ENCODE measurements at regions not wholly inside any gene's neighbourhood (a gene's known extent, or its start where the extent isn't known, plus 50 kb on each side); places are given as distances from the start of the nearest gene placed in this dataset.
"Not testable (repeated sequence)": the region's sequence is repeated elsewhere in the genome, so short reads cannot be mapped to it uniquely, and the experiment has no call there.

- Histone ChIP-seq H3K4me1 (ENCODE audit: control insufficient read depth, insufficient read depth, low read length) (no peaks in the 10 kb centered on the region), H3K4me3 (ENCODE audit: low read length) (no peak overlapping the region), H3K27me3 (ENCODE audit: control insufficient read depth, insufficient read depth) (no peaks in the 10 kb centered on the region), H3K27ac (ENCODE audit: low read length) (no peak overlapping the region), H3K9me3 (ENCODE audit: control insufficient read depth, low read length) (no peaks in the 10 kb centered on the region)
- 42% methylated on average over 6 of the region's 6 CpGs for WGBS
- DNase-seq (no peak), ATAC-seq (no peak)
- intact Hi-C loops (cut with DNase I), result no loop called here
Observed at GRCh38 chr3:157856078-157856939, 249.9 kb downstream of the SHOX2 start.

GRCh38 chr3:157845839-157846238, 260.4 kb downstream of the SHOX2 start:
- intact Hi-C loops (cut with DNase I); DNase-seq; H3K4me1 ChIP-seq (ENCODE audit: control insufficient read depth, insufficient read depth, low read length); H3K27me3 ChIP-seq (ENCODE audit: control insufficient read depth, insufficient read depth); H3K4me3 ChIP-seq (ENCODE audit: low read length); H3K9me3 ChIP-seq (ENCODE audit: control insufficient read depth, low read length); H3K27ac ChIP-seq (ENCODE audit: low read length); ATAC-seq: not testable (repeated sequence)
- 90% methylated on average over 7 of the region's 7 CpGs for WGBS

GRCh38 chr3:157844800-157845565, 261.2 kb downstream of the SHOX2 start:
- WGBS, result 48% methylated on average over 4 of the region's 4 CpGs
- Histone ChIP-seq H3K27me3 (ENCODE audit: control insufficient read depth, insufficient read depth) (no peaks in the 10 kb centered on the region), H3K4me1 (ENCODE audit: control insufficient read depth, insufficient read depth, low read length) (no peaks in the 10 kb centered on the region), H3K27ac (ENCODE audit: low read length) (no peak overlapping the region), H3K9me3 (ENCODE audit: control insufficient read depth, low read length) (no peaks in the 10 kb centered on the region), H3K4me3 (ENCODE audit: low read length) (no peak overlapping the region)
- no peak for DNase-seq
- no peak for ATAC-seq
- intact Hi-C loops (cut with DNase I), result no loop called here

GRCh38 chr3:157844216-157844615, 262.0 kb downstream of the SHOX2 start:
- DNase-seq (no peak), ATAC-seq (no peak)
- intact Hi-C loops (cut with DNase I), result no loop called here
- Histone ChIP-seq H3K9me3 (ENCODE audit: control insufficient read depth, low read length) (no peaks in the 10 kb centered on the region), H3K27me3 (ENCODE audit: control insufficient read depth, insufficient read depth) (no peaks in the 10 kb centered on the region), H3K27ac (ENCODE audit: low read length) (no peak overlapping the region), H3K4me1 (ENCODE audit: control insufficient read depth, insufficient read depth, low read length) (no peaks in the 10 kb centered on the region), H3K4me3 (ENCODE audit: low read length) (no peak overlapping the region)
- WGBS, result 69% methylated on average over 3 of the region's 3 CpGs

GRCh38 chr3:157841029-157841428, 265.2 kb downstream of the SHOX2 start:
- Histone ChIP-seq H3K9me3 (ENCODE audit: control insufficient read depth, low read length) (no peaks in the 10 kb centered on the region), H3K4me3 (ENCODE audit: low read length) (no peak overlapping the region), H3K27me3 (ENCODE audit: control insufficient read depth, insufficient read depth) (no peaks in the 10 kb centered on the region), H3K27ac (ENCODE audit: low read length) (no peak overlapping the region), H3K4me1 (ENCODE audit: control insufficient read depth, insufficient read depth, low read length) (no peaks in the 10 kb centered on the region)
- DNase-seq (no peak), ATAC-seq (no peak)
- intact Hi-C loops (cut with DNase I), result no loop called here
- WGBS, result 81% methylated on average over 3 of the region's 3 CpGs

GRCh38 chr3:157840564-157840963, 265.7 kb downstream of the SHOX2 start:
- ATAC-seq, result no peak

GRCh38 chr3:157838457-157838856, 267.8 kb downstream of the SHOX2 start:
- H3K4me1 ChIP-seq (ENCODE audit: control insufficient read depth, insufficient read depth, low read length), result no peaks in the 10 kb centered on the region
- H3K9me3 ChIP-seq (ENCODE audit: control insufficient read depth, low read length), result no peaks in the 10 kb centered on the region
- no peak overlapping the region for H3K27ac ChIP-seq (ENCODE audit: low read length)
- ATAC-seq (no peak), DNase-seq (no peak)
- H3K27me3 ChIP-seq (ENCODE audit: control insufficient read depth, insufficient read depth), result no peaks in the 10 kb centered on the region
- WGBS, result 84% methylated on average over 7 of the region's 7 CpGs
- intact Hi-C loops (cut with DNase I), result no loop called here
- no peak overlapping the region for H3K4me3 ChIP-seq (ENCODE audit: low read length)

More at GRCh38 chr3:157840564-157840963, 265.7 kb downstream of the SHOX2 start:
- Histone ChIP-seq H3K27me3 (ENCODE audit: control insufficient read depth, insufficient read depth) (no peaks in the 10 kb centered on the region), H3K4me3 (ENCODE audit: low read length) (no peak overlapping the region), H3K9me3 (ENCODE audit: control insufficient read depth, low read length) (no peaks in the 10 kb centered on the region), H3K4me1 (ENCODE audit: control insufficient read depth, insufficient read depth, low read length) (no peaks in the 10 kb centered on the region), H3K27ac (ENCODE audit: low read length) (no peak overlapping the region)
- intact Hi-C loops (cut with DNase I), result no loop called here
- no peak for DNase-seq
- WGBS, result 66% methylated on average over 2 of the region's 2 CpGs

- DNase-seq (no peak), ATAC-seq (no peak)
- 93% methylated on average over 1 of the region's 1 CpG for WGBS
- no peaks in the 10 kb centered on the region for H3K4me1 ChIP-seq (ENCODE audit: control insufficient read depth, insufficient read depth, low read length)
- H3K9me3 ChIP-seq (ENCODE audit: control insufficient read depth, low read length), result no peaks in the 10 kb centered on the region
- H3K27me3 ChIP-seq (ENCODE audit: control insufficient read depth, insufficient read depth), result no peaks in the 10 kb centered on the region
- no peak overlapping the region for H3K27ac ChIP-seq (ENCODE audit: low read length)
- intact Hi-C loops (cut with DNase I), result no loop called here
- H3K4me3 ChIP-seq (ENCODE audit: low read length), result no peak overlapping the region
Observed at GRCh38 chr3:157837336-157837735, 268.9 kb downstream of the SHOX2 start.

GRCh38 chr3:157836022-157836421, 270.2 kb downstream of the SHOX2 start:
- DNase-seq (peak; percentile 22 to 60 (median 47)), ATAC-seq (peak; percentile 89 to 92)
- Histone ChIP-seq H3K4me3 (ENCODE audit: low read length) (peak overlapping the region; percentile 31), H3K27ac (ENCODE audit: low read length) (no peak overlapping the region), H3K27me3 (ENCODE audit: control insufficient read depth, insufficient read depth) (no peaks in the 10 kb centered on the region), H3K4me1 (ENCODE audit: control insufficient read depth, insufficient read depth, low read length) (no peaks in the 10 kb centered on the region), H3K9me3 (ENCODE audit: control insufficient read depth, low read length) (no peaks in the 10 kb centered on the region)
- intact Hi-C loops (cut with DNase I), result no loop called here
- 29% methylated on average over 7 of the region's 7 CpGs for WGBS

GRCh38 chr3:157832588-157832987, 273.6 kb downstream of the SHOX2 start:
- intact Hi-C loops (cut with DNase I), result no loop called here
- WGBS, result 76% methylated on average over 3 of the region's 3 CpGs

GRCh38 chr3:157830556-157831236, 275.5 kb downstream of the SHOX2 start:
- no peak for DNase-seq
- H3K27ac ChIP-seq (ENCODE audit: low read length), result no peak overlapping the region
- H3K4me1 ChIP-seq (ENCODE audit: control insufficient read depth, insufficient read depth, low read length), result peaks cover 3% of the 10 kb centered on the region
- 36% methylated on average over 7 of the region's 7 CpGs for WGBS
- no peak for ATAC-seq
- H3K4me3 ChIP-seq (ENCODE audit: low read length), result no peak overlapping the region
- H3K9me3 ChIP-seq (ENCODE audit: control insufficient read depth, low read length), result peaks cover 4% of the 10 kb centered on the region
- intact Hi-C loops (cut with DNase I), result no loop called here
- no peaks in the 10 kb centered on the region for H3K27me3 ChIP-seq (ENCODE audit: control insufficient read depth, insufficient read depth)

More at GRCh38 chr3:157832588-157832987, 273.6 kb downstream of the SHOX2 start:
- ATAC-seq (no peak), DNase-seq (no peak)
- H3K27me3 ChIP-seq (ENCODE audit: control insufficient read depth, insufficient read depth), result no peaks in the 10 kb centered on the region
- H3K4me1 ChIP-seq (ENCODE audit: control insufficient read depth, insufficient read depth, low read length), result peaks cover 3% of the 10 kb centered on the region
- no peak overlapping the region for H3K27ac ChIP-seq (ENCODE audit: low read length)
- H3K4me3 ChIP-seq (ENCODE audit: low read length), result no peak overlapping the region
- peaks cover 4% of the 10 kb centered on the region for H3K9me3 ChIP-seq (ENCODE audit: control insufficient read depth, low read length)
